Activated CD8-positive, alpha-beta T cell treated with anti-CD3 and anti-CD28 coated beads, Interleukin-2, amount 10 ng/mL, durations not matched to agents 7 days and 5 days (primary cell): ENCODE measurements at regions not wholly inside any gene's neighbourhood (a gene's known extent, or its start where the extent isn't known, plus 50 kb on each side); places are given as distances from the start of the nearest gene placed in this dataset.

Source experiments
- ATAC-seq: fragments of 150-1000 bp; cut with Tn5 transposase; one replicate; pipeline ENCODE4 v1.10.0; 2021; ENCODE audit warnings: moderate library complexity
- CTCF ChIA-PET: fragments of 350-600 bp; sonication (Branson Sonifier 250); formaldehyde crosslinking; loops from one replicate; lab custom pipeline; 2021; ENCODE audit warnings: antibody characterized with exemption; lab: Charles Lee
- POLR2A ChIA-PET: fragments of 350-600 bp; sonication (Branson Sonifier 250); formaldehyde crosslinking; loops from one replicate; lab custom pipeline; 2021; ENCODE audit warnings: antibody characterized with exemption; lab: Charles Lee
- DNase-seq: peaks from one replicate; pipeline ENCODE4 v3.0.0-alpha.2; 2020
- H3K27ac Mint-ChIP-seq: one replicate; pipeline ENCODE4 v1.8.0; 2021; ENCODE audit warnings: mild to moderate bottlenecking, mixed read lengths
- H3K27me3 Mint-ChIP-seq: one replicate; pipeline ENCODE4 v1.8.0; 2021; ENCODE audit warnings: low read depth, mixed read lengths
- H3K36me3 Mint-ChIP-seq: one replicate; pipeline ENCODE4 v1.8.0; 2021; ENCODE audit warnings: low read depth, mixed read lengths
- H3K4me1 Mint-ChIP-seq: one replicate; pipeline ENCODE4 v1.8.0; 2021; ENCODE audit warnings: low read depth, mixed read lengths
- H3K4me3 Mint-ChIP-seq: one replicate; pipeline ENCODE4 v1.8.0; 2021; ENCODE audit warnings: mild to moderate bottlenecking, mixed read lengths
- H3K9me3 Mint-ChIP-seq: one replicate; pipeline ENCODE4 v1.8.0; 2022; ENCODE audit warnings: mixed read lengths; ENCODE audit not compliant: insufficient read depth

- ChIA-PET CTCF (no interaction called here), POLR2A (no interaction called here)
- ATAC-seq = no peak
- Mint-ChIP-seq H3K36me3 (no peaks in the 10 kb centered on the region), H3K27me3 (no peaks in the 10 kb centered on the region), H3K4me1 (no peaks in the 10 kb centered on the region), H3K9me3 (peaks cover 8% of the 10 kb centered on the region), H3K4me3 (no peak overlapping the region), H3K27ac (no peak overlapping the region)
- no peak for DNase-seq
Measured at GRCh38 chr11:38456371-38456770, 1858.3 kb upstream of the RAG2 start.

- Mint-ChIP-seq H3K4me3 (no peak overlapping the region), H3K9me3 (peaks cover 6% of the 10 kb centered on the region), H3K27me3 (no peaks in the 10 kb centered on the region), H3K36me3 (no peaks in the 10 kb centered on the region), H3K27ac (no peak overlapping the region), H3K4me1 (no peaks in the 10 kb centered on the region)
- POLR2A ChIA-PET = no interaction called here
- CTCF ChIA-PET = no interaction called here
- DNase-seq = no peak
- ATAC-seq = no peak
Measured at GRCh38 chr11:38448284-38448683, 1850.2 kb upstream of the RAG2 start.

GRCh38 chr11:38446336-38446735 is 1848.3 kb upstream of the RAG2 start:
- H3K9me3 Mint-ChIP-seq = peaks cover 6% of the 10 kb centered on the region
- ATAC-seq = no peak
- no peaks in the 10 kb centered on the region for H3K36me3 Mint-ChIP-seq
- no peak for DNase-seq
- CTCF ChIA-PET = no interaction called here
- POLR2A ChIA-PET = no interaction called here
- no peaks in the 10 kb centered on the region for H3K4me1 Mint-ChIP-seq
- H3K27ac Mint-ChIP-seq = no peak overlapping the region
- H3K4me3 Mint-ChIP-seq = no peak overlapping the region
- H3K27me3 Mint-ChIP-seq = no peaks in the 10 kb centered on the region

- DNase-seq = no peak
- H3K27ac Mint-ChIP-seq = no peak overlapping the region
- POLR2A ChIA-PET = no interaction called here
- no peak overlapping the region for H3K4me3 Mint-ChIP-seq
- no peaks in the 10 kb centered on the region for H3K4me1 Mint-ChIP-seq
- no peak for ATAC-seq
- no peaks in the 10 kb centered on the region for H3K36me3 Mint-ChIP-seq
- H3K27me3 Mint-ChIP-seq = no peaks in the 10 kb centered on the region
- no peaks in the 10 kb centered on the region for H3K9me3 Mint-ChIP-seq
- CTCF ChIA-PET = no interaction called here
Measured at GRCh38 chr11:38438091-38438490, 1840.1 kb upstream of the RAG2 start.

- Mint-ChIP-seq H3K9me3 (peaks cover 21% of the 10 kb centered on the region), H3K4me1 (no peaks in the 10 kb centered on the region), H3K4me3 (no peak overlapping the region), H3K27ac (no peak overlapping the region), H3K27me3 (no peaks in the 10 kb centered on the region), H3K36me3 (no peaks in the 10 kb centered on the region)
- ATAC-seq = no peak
- DNase-seq = no peak
- CTCF ChIA-PET = no interaction called here
- POLR2A ChIA-PET = no interaction called here
Measured at GRCh38 chr11:38425578-38425977, 1827.5 kb upstream of the RAG2 start.

GRCh38 chr11:38423042-38423441 is 1825.0 kb upstream of the RAG2 start:
- H3K27me3 Mint-ChIP-seq = no peaks in the 10 kb centered on the region
- no peak for DNase-seq

GRCh38 chr11:38416141-38416540 is 1818.1 kb upstream of the RAG2 start:
- DNase-seq (no peak), ATAC-seq (no peak)
- Mint-ChIP-seq H3K4me1 (no peaks in the 10 kb centered on the region), H3K9me3 (peaks cover 17% of the 10 kb centered on the region), H3K27me3 (no peaks in the 10 kb centered on the region), H3K4me3 (no peak overlapping the region), H3K27ac (no peak overlapping the region), H3K36me3 (no peaks in the 10 kb centered on the region)
- ChIA-PET POLR2A (no interaction called here), CTCF (no interaction called here)

More at GRCh38 chr11:38423042-38423441, 1825.0 kb upstream of the RAG2 start:
- H3K4me1 Mint-ChIP-seq = no peaks in the 10 kb centered on the region
- no peak overlapping the region for H3K27ac Mint-ChIP-seq
- ChIA-PET POLR2A (no interaction called here), CTCF (no interaction called here)
- no peaks in the 10 kb centered on the region for H3K36me3 Mint-ChIP-seq
- no peak overlapping the region for H3K4me3 Mint-ChIP-seq
- ATAC-seq = no peak
- peaks cover 19% of the 10 kb centered on the region for H3K9me3 Mint-ChIP-seq

GRCh38 chr11:38411149-38411548 is 1813.1 kb upstream of the RAG2 start:
- DNase-seq (no peak), ATAC-seq (no peak)
- Mint-ChIP-seq H3K36me3 (no peaks in the 10 kb centered on the region), H3K9me3 (peaks cover 25% of the 10 kb centered on the region), H3K27ac (no peak overlapping the region), H3K4me1 (no peaks in the 10 kb centered on the region), H3K4me3 (no peak overlapping the region), H3K27me3 (no peaks in the 10 kb centered on the region)
- POLR2A ChIA-PET = no interaction called here
- CTCF ChIA-PET = no interaction called here

GRCh38 chr11:38402063-38402462 is 1804.0 kb upstream of the RAG2 start:
- no peak for ATAC-seq
- no peaks in the 10 kb centered on the region for H3K27me3 Mint-ChIP-seq

GRCh38 chr11:38392176-38392575 is 1794.1 kb upstream of the RAG2 start:
- ChIA-PET CTCF (no interaction called here), POLR2A (no interaction called here)
- Mint-ChIP-seq H3K9me3 (peaks cover 18% of the 10 kb centered on the region), H3K27me3 (no peaks in the 10 kb centered on the region), H3K27ac (no peak overlapping the region), H3K36me3 (no peaks in the 10 kb centered on the region), H3K4me1 (no peaks in the 10 kb centered on the region), H3K4me3 (no peak overlapping the region)
- no peak for DNase-seq
- ATAC-seq = no peak

More at GRCh38 chr11:38402063-38402462, 1804.0 kb upstream of the RAG2 start:
- POLR2A ChIA-PET = no interaction called here
- H3K27ac Mint-ChIP-seq = no peak overlapping the region
- no peaks in the 10 kb centered on the region for H3K4me1 Mint-ChIP-seq
- no peak for DNase-seq
- H3K36me3 Mint-ChIP-seq = no peaks in the 10 kb centered on the region
- peaks cover 16% of the 10 kb centered on the region for H3K9me3 Mint-ChIP-seq
- CTCF ChIA-PET = no interaction called here
- H3K4me3 Mint-ChIP-seq = no peak overlapping the region

- no peaks in the 10 kb centered on the region for H3K36me3 Mint-ChIP-seq
- no peak overlapping the region for H3K4me3 Mint-ChIP-seq
- ChIA-PET CTCF (no interaction called here), POLR2A (no interaction called here)
- DNase-seq (no peak), ATAC-seq (no peak)
- peaks cover 10% of the 10 kb centered on the region for H3K9me3 Mint-ChIP-seq
- no peaks in the 10 kb centered on the region for H3K27me3 Mint-ChIP-seq
- H3K27ac Mint-ChIP-seq = no peak overlapping the region
- no peaks in the 10 kb centered on the region for H3K4me1 Mint-ChIP-seq
Measured at GRCh38 chr11:38384568-38384967, 1786.5 kb upstream of the RAG2 start.

- ATAC-seq = no peak
- CTCF ChIA-PET = no interaction called here
- DNase-seq = no peak
- POLR2A ChIA-PET = no interaction called here
- H3K27ac Mint-ChIP-seq = no peak overlapping the region
- H3K9me3 Mint-ChIP-seq = peaks cover 18% of the 10 kb centered on the region
- no peaks in the 10 kb centered on the region for H3K36me3 Mint-ChIP-seq
- H3K4me3 Mint-ChIP-seq = no peak overlapping the region
- no peaks in the 10 kb centered on the region for H3K4me1 Mint-ChIP-seq
- no peaks in the 10 kb centered on the region for H3K27me3 Mint-ChIP-seq
Measured at GRCh38 chr11:38365274-38365673, 1767.2 kb upstream of the RAG2 start.

GRCh38 chr11:38356255-38356654 is 1758.2 kb upstream of the RAG2 start:
- no peaks in the 10 kb centered on the region for H3K27me3 Mint-ChIP-seq
- ChIA-PET POLR2A (no interaction called here), CTCF (no interaction called here)
- no peak overlapping the region for H3K27ac Mint-ChIP-seq
- H3K36me3 Mint-ChIP-seq = no peaks in the 10 kb centered on the region
- DNase-seq = no peak
- peaks cover 35% of the 10 kb centered on the region for H3K9me3 Mint-ChIP-seq
- ATAC-seq = no peak
- H3K4me3 Mint-ChIP-seq = no peak overlapping the region
- H3K4me1 Mint-ChIP-seq = no peaks in the 10 kb centered on the region
